IMR-90 (cell line): ENCODE measurements at regions not wholly inside any gene's neighbourhood (a gene's known extent, or its start where the extent isn't known, plus 50 kb on each side); places are given as distances from the start of the nearest gene placed in this dataset.

Experiments
- ATAC-seq: fragments of 200-7000 bp; cut with Tn5 transposase; 2 replicates; pipeline ENCODE4 v1.9.1; 2020; ENCODE audit warnings: low read depth, mild to moderate bottlenecking, moderate library complexity
- BruUV-seq: library from RNA; stranded (reverse); fragments of 400-500 nt; replicated peaks from 2 replicates; lab custom pipeline; 2021; lab: Mats Ljungman, UMichigan
- CTCF ChIA-PET: fragments of 300-600 bp; formaldehyde crosslinking; extraction: SDS; loops from one replicate; lab custom pipeline; 2021; ENCODE audit warnings: antibody characterized with exemption; lab: Yijun Ruan, JAX
- POLR2A ChIA-PET: fragments of 300-600 bp; sonication (Branson Sonifier 250); formaldehyde crosslinking; loops from one replicate; lab custom pipeline; 2022; ENCODE audit warnings: antibody characterized with exemption; ENCODE audit not compliant: unreplicated experiment; lab: Charles Lee
- DNase-seq: peaks from one replicate; pipeline ENCODE4 v3.0.0; 2013
- H2AFZ ChIP-seq: replicated peaks from 2 replicates; pipeline ENCODE3; 2013; ENCODE audit warnings: low read length, mild to moderate bottlenecking; ENCODE audit not compliant: poor library complexity
- H2AK5ac ChIP-seq: 2 replicates; pipeline ENCODE4 v1.6.1; 2013; ENCODE audit warnings: low read depth, low read length, inconsistent platforms
- H2AK9ac ChIP-seq: replicated peaks from 2 replicates; pipeline ENCODE3; 2013; ENCODE audit warnings: mild to moderate bottlenecking, low read depth, low read length, moderate library complexity; ENCODE audit not compliant: poor library complexity
- H2BK120ac ChIP-seq: 2 replicates; pipeline ENCODE4 v1.6.1; 2013; ENCODE audit warnings: low read depth, low read length, inconsistent platforms
- H2BK15ac ChIP-seq: 3 replicates; pipeline ENCODE4 v1.6.1; 2013; ENCODE audit warnings: low read depth, low read length, inconsistent platforms
- H2BK20ac ChIP-seq: 2 replicates; pipeline ENCODE4 v1.6.1; 2013; ENCODE audit warnings: low read depth, mild to moderate bottlenecking, inconsistent platforms, low read length, moderate library complexity
- H2BK5ac ChIP-seq: 2 replicates; pipeline ENCODE4 v1.6.1; 2013; ENCODE audit warnings: mild to moderate bottlenecking, low read depth, low read length, inconsistent platforms; ENCODE audit not compliant: poor library complexity, severe bottlenecking
- H3K14ac ChIP-seq: replicated peaks from 2 replicates; pipeline ENCODE4 v1.6.1; 2013; ENCODE audit warnings: low read depth, low read length, inconsistent platforms
- H3K18ac ChIP-seq: 2 replicates; pipeline ENCODE4 v1.6.1; 2013; ENCODE audit warnings: low read depth, low read length, control low read depth
- H3K23ac ChIP-seq: 2 replicates; pipeline ENCODE4 v1.6.1; 2013; ENCODE audit warnings: low read depth, low read length, inconsistent platforms
- H3K27ac ChIP-seq: 2 replicates; pipeline ENCODE4 v1.5.1; 2013; ENCODE audit warnings: mild to moderate bottlenecking, control low read depth, low read length; ENCODE audit not compliant: insufficient read depth
- H3K27me3 ChIP-seq: 2 replicates; pipeline ENCODE4 v1.6.1; 2013; ENCODE audit warnings: low read length; ENCODE audit not compliant: control insufficient read depth, insufficient read depth
- H3K36me3 ChIP-seq: 2 replicates; pipeline ENCODE4 v1.6.1; 2013; ENCODE audit warnings: low read length, mixed read lengths; ENCODE audit not compliant: control insufficient read depth, insufficient read depth
- H3K4ac ChIP-seq: 2 replicates; pipeline ENCODE4 v1.6.1; 2013; ENCODE audit warnings: low read depth, low read length, inconsistent platforms
- H3K4me1 ChIP-seq: 2 replicates; pipeline ENCODE4 v1.6.1; 2013; ENCODE audit warnings: low read length, mixed read lengths; ENCODE audit not compliant: control insufficient read depth, insufficient read depth
- H3K4me2 ChIP-seq: 2 replicates; pipeline ENCODE4 v1.6.1; 2013; ENCODE audit warnings: low read depth, mild to moderate bottlenecking, control low read depth, low read length, moderate library complexity
- H3K4me3 ChIP-seq: 2 replicates; pipeline ENCODE4 v1.5.1; 2013; ENCODE audit warnings: low read depth, mild to moderate bottlenecking, control low read depth, low read length, moderate library complexity; ENCODE audit not compliant: insufficient read depth
- H3K56ac ChIP-seq: 2 replicates; pipeline ENCODE4 v1.6.1; 2013; ENCODE audit warnings: low read length, inconsistent platforms; ENCODE audit not compliant: insufficient read depth; ENCODE audit errors: extremely low read depth
- H3K79me1 ChIP-seq, 2 experiments: 2 replicates each; pipeline ENCODE4 v1.6.1; 2013; ENCODE audit warnings: low read length in 2 of 2, inconsistent platforms in 1 of 2, low read depth in 1 of 2
- H3K9ac ChIP-seq: 2 replicates; pipeline ENCODE4 v1.6.1; 2013; ENCODE audit warnings: low read depth, low read length, control low read depth
- H3K9me1 ChIP-seq: 2 replicates; pipeline ENCODE4 v1.6.1; 2013; ENCODE audit warnings: low read length, inconsistent platforms; ENCODE audit not compliant: insufficient read depth
- H3K9me3 ChIP-seq: 2 replicates; pipeline ENCODE4 v1.6.1; 2013; ENCODE audit warnings: low read length; ENCODE audit not compliant: control insufficient read depth, insufficient read depth
- H4K20me1 ChIP-seq: 2 replicates; pipeline ENCODE4 v1.6.1; 2013; ENCODE audit warnings: low read length, inconsistent platforms; ENCODE audit not compliant: insufficient read depth
- H4K5ac ChIP-seq: 2 replicates; pipeline ENCODE4 v1.6.1; 2013; ENCODE audit warnings: mild to moderate bottlenecking, low read depth, low read length, control low read depth
- H4K8ac ChIP-seq, 2 experiments: 2 replicates each; pipeline ENCODE4 v1.6.1; 2013; ENCODE audit warnings: low read depth in 2 of 2, low read length in 2 of 2, control low read depth in 1 of 2, inconsistent platforms in 1 of 2
- H4K91ac ChIP-seq: 2 replicates; pipeline ENCODE4 v1.6.1; 2013; ENCODE audit warnings: low read depth, low read length, inconsistent platforms; ENCODE audit not compliant: insufficient read depth
- MAFK ChIP-seq: IDR thresholded peaks from 2 replicates; pipeline ENCODE4 v1.6.1; 2012; ENCODE audit warnings: low read depth, low read length, improper control_type of control experiment
- USF2 ChIP-seq: fragments of 150-350 bp; IDR thresholded peaks from 2 replicates; pipeline ENCODE4 v1.6.1; 2017; ENCODE audit warnings: mild to moderate bottlenecking, antibody characterized with exemption, low read length, low read depth
- WGBS, 2 experiments: methylation state at CpG; one replicate each; pipeline versions ENCODE4 v1.1.5 to v1.1.7; 2013; ENCODE audit warnings: missing lambda C conversion rate in 2 of 2; ENCODE audit not compliant: insufficient read length in 1 of 2; ENCODE audit errors: extremely low coverage in 2 of 2; 5-methylcytosine and 5-hydroxymethylcytosine counted together
- dilution Hi-C: fragments of 300-500 bp; cut with HindIII; formaldehyde crosslinking; loops from one replicate; pipeline ENCODE4 v1.14.3; 2018; ENCODE audit warnings: low sequenced_read_pairs; ENCODE audit not compliant: unreplicated experiment
- in situ Hi-C: fragments of 300-500 bp; cut with MboI; formaldehyde crosslinking; loops from 3 replicates; pipeline ENCODE4 v1.14.3; 2019; ENCODE audit warnings: low sequenced_read_pairs, inconsistent platforms, mixed read lengths
- intact Hi-C: fragments of 100-400 bp; cut with micrococcal nuclease; formaldehyde crosslinking; loops from 2 replicates; pipeline ENCODE4 v1.10.0; 2022

GRCh38 chr9:78544230-78544629, 247.3 kb downstream of the PSAT1 start:
- Histone ChIP-seq H2BK15ac (no peak overlapping the region), H2AK5ac (no peak overlapping the region), H2BK120ac (no peak overlapping the region), H3K4me3 (no peak overlapping the region), H3K9me3 (0 out of 2 replicates have a peak, but pooled peaks cover 2% of the 10 kb centered on the region), H3K4me1 (peaks cover 2% of the 10 kb centered on the region; the same call in 1 of the 2 replicates), H2BK5ac (no peak overlapping the region), H3K27ac (no peak overlapping the region), H3K4ac (no peak overlapping the region), H3K9ac (no peak overlapping the region), H3K36me3 (no peaks in the 10 kb centered on the region), H3K23ac (no peak overlapping the region), H3K14ac (no peak overlapping the region), H4K5ac (no peak overlapping the region), H3K56ac (no peak overlapping the region), H4K91ac (no peak overlapping the region), H3K18ac (no peak overlapping the region), H3K27me3 (peaks cover 21% of the 10 kb centered on the region), H3K79me1 (no peaks in the 10 kb centered on the region), H2BK20ac (no peak overlapping the region), H2AFZ (no peak overlapping the region), H2AK9ac (no peak overlapping the region), H3K4me2 (no peak overlapping the region), H4K8ac (no peak overlapping the region), H3K9me1 (no peaks in the 10 kb centered on the region), H4K20me1 (no peaks in the 10 kb centered on the region)
- POLR2A ChIA-PET, result no interaction called here
- no CpG with 5 or more reads among the region's 5 CpGs for WGBS, 2 experiments
- ATAC-seq (no peak), DNase-seq (no peak)
- TF ChIP-seq USF2 (no peak), MAFK (peak; percentile 44)
- no TSS peak for BruUV-seq
- dilution Hi-C loops, result no loop called here
- CTCF ChIA-PET, result interaction anchor here (0.6 kb wide), 1 partner anchor 68 kb away, joined by 4 read pairs; no protein-coding TSS in a partner anchor
- in situ Hi-C loops, result no loop called here
- intact Hi-C loops, result no loop called here
